ENCODE measurements at regions not wholly inside any gene's neighbourhood (a gene's known extent, or its start where the extent isn't known, plus 50 kb on each side); places are given as distances from the start of the nearest gene placed in this dataset.

GRCh38 chr13:42498521-42498920, 75.4 kb upstream of the TNFSF11 start:
- H3K36me3 Mint-ChIP-seq (ENCODE audit: low read depth): peaks cover 19% of the 10 kb centered on the region
- no peaks in the 10 kb centered on the region for H3K27me3 Mint-ChIP-seq (ENCODE audit: low read depth)
- peaks cover 21% of the 10 kb centered on the region for H3K9me3 Mint-ChIP-seq
- peaks cover 45% of the 10 kb centered on the region for H3K4me1 Mint-ChIP-seq (ENCODE audit: low read depth)
- H3K27ac Mint-ChIP-seq: peak overlapping the region; percentile 1
- H3K4me3 Mint-ChIP-seq: no peak overlapping the region
- DNase-seq (ENCODE audit: low spot score): no peak
